ENCODE measurements at regions not wholly inside any gene's neighbourhood (a gene's known extent, or its start where the extent isn't known, plus 50 kb on each side); places are given as distances from the start of the nearest gene placed in this dataset.

GRCh38 chr19:5260381-5260967 is 80.1 kb downstream of the PTPRS start:
- TF ChIP-seq CTCF (IDR thresholded peaks at IDR 0.05) (no peak), POLR2A (IDR thresholded peaks at IDR 0.05) (no peak), EP300 (IDR thresholded peaks at IDR 0.05) (no peak)

Measured in ovary (tissue), 3 donors.